ENCODE measurements at regions not wholly inside any gene's neighbourhood (a gene's known extent, or its start where the extent isn't known, plus 50 kb on each side); places are given as distances from the start of the nearest gene placed in this dataset.
"Not testable (repeated sequence)": the region's sequence is repeated elsewhere in the genome, so short reads cannot be mapped to it uniquely, and the experiment has no call there.

DNA sequence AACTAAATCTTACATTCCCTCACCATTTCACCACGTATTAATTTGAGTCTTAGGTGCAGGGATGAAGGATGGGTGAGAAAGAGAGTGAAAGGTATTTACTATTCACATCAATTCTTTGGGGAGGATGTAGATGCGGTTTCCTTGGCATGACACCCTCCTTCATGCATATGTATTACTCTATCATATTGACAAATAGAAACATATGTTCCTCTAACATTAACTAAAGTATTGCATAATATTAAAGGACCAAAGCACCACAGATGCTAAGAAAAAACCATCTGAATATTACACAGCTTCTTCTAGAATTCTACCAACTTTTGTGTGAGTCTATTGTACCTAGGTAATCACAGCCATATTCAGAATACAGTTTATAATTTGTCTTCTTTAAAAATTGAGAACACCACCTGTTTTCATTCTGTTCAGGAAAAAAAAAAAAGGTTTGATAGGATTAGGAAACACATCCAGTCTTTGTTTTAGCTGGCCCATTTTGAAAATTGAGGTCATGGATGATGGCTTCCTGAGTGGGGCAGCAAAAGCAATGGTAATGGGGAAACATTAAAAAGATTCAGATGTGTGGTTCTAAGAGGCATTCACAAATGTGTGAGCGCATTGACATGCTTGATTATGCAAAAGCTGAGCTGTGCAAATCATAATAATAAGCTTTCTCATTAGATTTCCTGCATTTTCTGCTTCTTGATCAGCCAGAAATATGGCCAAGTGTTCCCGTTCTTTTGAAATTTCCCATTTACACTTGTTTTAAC is 1011.5 kb upstream of the NUDT12 start:
- Histone ChIP-seq H3K36me3 (no peaks in the 10 kb centered on the region), H3K4me1 (no peaks in the 10 kb centered on the region), H3K4me3 (no peak overlapping the region), H3K27me3 (no peaks in the 10 kb centered on the region), H3K27ac (no peak overlapping the region), H3K9me3 (no peaks in the 10 kb centered on the region)
- TF ChIP-seq CTCF (IDR thresholded peaks at IDR 0.05), result no peak
- DNase-seq (ENCODE audit: low spot score in 2 of 2), result no peak
- intact Hi-C loops (cut with DNase I), result no loop called here

- no peaks in the 10 kb centered on the region for H3K9me3 ChIP-seq
- no peaks in the 10 kb centered on the region for H3K36me3 ChIP-seq
- H3K4me3 ChIP-seq, result no peak overlapping the region
- intact Hi-C loops (cut with DNase I), result no loop called here
- DNase-seq (ENCODE audit: low spot score in 2 of 2), result no peak
- no peak for TF ChIP-seq CTCF (IDR thresholded peaks at IDR 0.05)
- H3K4me1 ChIP-seq, result no peaks in the 10 kb centered on the region
- H3K27ac ChIP-seq, result no peak overlapping the region
- no peaks in the 10 kb centered on the region for H3K27me3 ChIP-seq
Measured at GRCh38 chr5:104569621-104570020, 1007.0 kb upstream of the NUDT12 start.

DNA sequence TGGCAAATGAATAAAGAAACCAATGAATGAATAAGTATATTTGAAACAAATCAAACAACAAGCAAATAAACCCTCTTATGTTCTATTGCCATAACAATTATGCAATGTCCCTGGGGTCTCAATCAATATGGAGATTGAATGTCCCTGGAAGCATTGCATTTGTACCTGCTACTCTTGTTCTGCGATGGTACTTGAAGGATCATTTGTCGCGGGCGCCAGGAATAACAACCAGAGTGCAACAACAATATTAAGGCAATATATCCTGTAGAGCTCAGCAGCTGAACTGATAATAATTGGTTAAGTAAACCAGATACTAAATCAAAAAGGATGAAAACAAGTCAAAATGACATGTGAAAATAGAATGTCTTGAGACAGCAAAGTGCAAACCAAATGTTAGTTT is 1001.9 kb upstream of the NUDT12 start:
- intact Hi-C loops (cut with DNase I), result no loop called here
- DNase-seq (ENCODE audit: low spot score in 2 of 2), result no peak
- H3K36me3 ChIP-seq, result no peaks in the 10 kb centered on the region
- H3K9me3 ChIP-seq, result no peaks in the 10 kb centered on the region
- TF ChIP-seq CTCF (IDR thresholded peaks at IDR 0.05), result no peak
- no peak overlapping the region for H3K27ac ChIP-seq
- no peak overlapping the region for H3K4me3 ChIP-seq
- no peaks in the 10 kb centered on the region for H3K27me3 ChIP-seq
- H3K4me1 ChIP-seq, result no peaks in the 10 kb centered on the region

GRCh38 chr5:104556957-104557356 is 994.4 kb upstream of the NUDT12 start:
- no peak overlapping the region for H3K4me3 ChIP-seq
- no peak for TF ChIP-seq CTCF (IDR thresholded peaks at IDR 0.05)
- no peak overlapping the region for H3K27ac ChIP-seq
- H3K4me1 ChIP-seq, result no peaks in the 10 kb centered on the region
- H3K27me3 ChIP-seq, result no peaks in the 10 kb centered on the region
- DNase-seq (ENCODE audit: low spot score in 2 of 2), result no peak
- H3K36me3 ChIP-seq, result no peaks in the 10 kb centered on the region
- H3K9me3 ChIP-seq, result no peaks in the 10 kb centered on the region
- intact Hi-C loops (cut with DNase I), result no loop called here

GRCh38 chr5:104551628-104552027 is 989.0 kb upstream of the NUDT12 start:
- no peak for TF ChIP-seq CTCF (IDR thresholded peaks at IDR 0.05)
- Histone ChIP-seq H3K9me3 (no peaks in the 10 kb centered on the region), H3K36me3 (no peaks in the 10 kb centered on the region), H3K27me3 (no peaks in the 10 kb centered on the region), H3K4me3 (no peak overlapping the region), H3K4me1 (no peaks in the 10 kb centered on the region), H3K27ac (no peak overlapping the region)
- intact Hi-C loops (cut with DNase I), result no loop called here
- no peak for DNase-seq (ENCODE audit: low spot score in 2 of 2)

DNA sequence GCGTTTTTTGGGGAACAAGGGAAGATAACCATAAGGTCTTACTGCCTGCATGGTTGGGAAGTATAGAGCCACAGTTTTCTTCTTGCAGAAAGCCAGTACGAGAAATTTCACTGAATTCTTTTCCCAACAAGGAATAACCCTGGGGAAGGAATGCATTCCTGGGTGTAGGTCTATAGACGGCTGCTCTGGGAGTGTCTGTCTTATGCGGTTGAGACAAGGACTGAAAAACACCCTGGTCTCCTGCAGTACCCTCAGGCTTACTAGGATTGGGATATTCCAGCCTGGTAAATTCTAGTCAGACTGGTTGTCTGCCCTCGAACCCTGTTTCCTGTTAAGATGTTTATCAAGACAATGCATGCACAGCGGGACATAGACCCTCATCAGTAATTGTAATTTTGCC is 984.3 kb upstream of the NUDT12 start:
- intact Hi-C loops (cut with DNase I); H3K27me3 ChIP-seq; H3K36me3 ChIP-seq: not testable (repeated sequence)

More for the DNA sequence above, 984.3 kb upstream of the NUDT12 start:
- not testable (repeated sequence) for H3K4me3 ChIP-seq; H3K4me1 ChIP-seq; DNase-seq (ENCODE audit: low spot score in 2 of 2); H3K9me3 ChIP-seq; H3K27ac ChIP-seq

All from ascending aorta (tissue), 2 donors.